GM18511 (cell line): ENCODE measurements at regions not wholly inside any gene's neighbourhood (a gene's known extent, or its start where the extent isn't known, plus 50 kb on each side); places are given as distances from the start of the nearest gene placed in this dataset.
"Not testable (repeated sequence)": the region's sequence is repeated elsewhere in the genome, so short reads cannot be mapped to it uniquely, and the experiment has no call there.

Experiments
- ATAC-seq: cut with Tn5 transposase; IDR thresholded peaks from one replicate; pipeline ENCODE4 v1.9.1; 2021; ENCODE audit warnings: mild to moderate bottlenecking, moderate library complexity; ENCODE audit not compliant: unreplicated experiment

DNA sequence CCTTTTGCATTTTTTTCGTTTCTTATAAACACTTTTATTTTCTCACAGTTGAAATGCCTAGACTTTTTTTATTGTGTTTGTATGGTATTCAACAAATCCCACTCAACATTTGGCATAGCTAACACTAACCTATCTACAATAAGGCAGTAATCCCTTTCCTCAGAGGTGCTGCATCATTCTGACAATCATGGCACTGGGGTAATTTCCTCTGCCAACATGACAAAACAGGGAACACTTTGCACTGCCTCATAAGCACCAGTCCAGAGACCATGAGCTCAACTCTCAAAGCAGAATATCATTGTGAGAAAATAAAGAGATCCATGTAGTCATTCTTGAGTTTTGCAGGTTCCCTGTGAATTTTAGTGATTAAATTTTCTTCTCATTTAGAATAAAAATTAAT, 183.8 kb upstream of the INTU start:
- no peak for ATAC-seq

DNA sequence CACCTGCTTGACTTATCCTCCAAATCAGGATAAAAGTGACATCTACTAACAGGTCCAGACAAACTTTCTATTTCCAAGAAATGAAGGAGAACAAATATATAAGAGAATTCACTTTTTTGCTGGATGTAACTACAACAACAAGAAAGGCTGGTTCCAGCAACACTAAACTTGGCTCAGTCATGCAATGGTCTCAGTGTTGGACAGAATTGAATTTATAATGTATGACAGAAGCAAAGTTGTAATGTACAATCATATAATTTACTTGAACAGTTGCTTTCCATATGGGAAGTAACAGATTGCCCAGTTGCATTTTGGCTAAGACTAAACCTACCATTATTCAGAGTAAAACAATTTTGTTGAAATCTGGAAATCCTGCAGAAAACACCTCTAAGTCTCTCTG, 183.3 kb upstream of the INTU start:
- ATAC-seq: no peak

- ATAC-seq: no peak
Observed at GRCh38 chr4:127450276-127450675, 182.5 kb upstream of the INTU start.

DNA sequence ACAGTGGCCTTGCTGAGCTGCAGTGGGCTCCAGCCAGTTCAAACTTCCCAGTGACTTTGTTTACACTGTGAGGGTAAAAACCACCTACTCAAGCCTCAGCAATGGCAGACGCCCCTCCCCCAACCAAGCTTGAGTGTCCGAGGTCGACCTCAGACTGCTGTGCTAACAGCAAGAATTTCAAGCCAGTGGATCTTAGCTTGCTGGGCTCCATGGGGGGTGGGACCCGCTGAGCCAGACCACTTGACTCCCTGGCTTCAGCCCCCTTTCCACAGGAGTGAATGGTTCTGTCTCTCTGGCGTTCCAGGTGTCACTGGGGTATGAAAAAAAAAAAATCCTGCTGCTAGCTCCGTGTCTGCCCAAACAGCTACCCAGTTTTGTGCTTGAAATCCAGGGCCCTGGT, 168.9 kb upstream of the INTU start:
- ATAC-seq: no peak

GRCh38 chr4:127469542-127469941, 163.2 kb upstream of the INTU start:
- ATAC-seq: no peak

DNA sequence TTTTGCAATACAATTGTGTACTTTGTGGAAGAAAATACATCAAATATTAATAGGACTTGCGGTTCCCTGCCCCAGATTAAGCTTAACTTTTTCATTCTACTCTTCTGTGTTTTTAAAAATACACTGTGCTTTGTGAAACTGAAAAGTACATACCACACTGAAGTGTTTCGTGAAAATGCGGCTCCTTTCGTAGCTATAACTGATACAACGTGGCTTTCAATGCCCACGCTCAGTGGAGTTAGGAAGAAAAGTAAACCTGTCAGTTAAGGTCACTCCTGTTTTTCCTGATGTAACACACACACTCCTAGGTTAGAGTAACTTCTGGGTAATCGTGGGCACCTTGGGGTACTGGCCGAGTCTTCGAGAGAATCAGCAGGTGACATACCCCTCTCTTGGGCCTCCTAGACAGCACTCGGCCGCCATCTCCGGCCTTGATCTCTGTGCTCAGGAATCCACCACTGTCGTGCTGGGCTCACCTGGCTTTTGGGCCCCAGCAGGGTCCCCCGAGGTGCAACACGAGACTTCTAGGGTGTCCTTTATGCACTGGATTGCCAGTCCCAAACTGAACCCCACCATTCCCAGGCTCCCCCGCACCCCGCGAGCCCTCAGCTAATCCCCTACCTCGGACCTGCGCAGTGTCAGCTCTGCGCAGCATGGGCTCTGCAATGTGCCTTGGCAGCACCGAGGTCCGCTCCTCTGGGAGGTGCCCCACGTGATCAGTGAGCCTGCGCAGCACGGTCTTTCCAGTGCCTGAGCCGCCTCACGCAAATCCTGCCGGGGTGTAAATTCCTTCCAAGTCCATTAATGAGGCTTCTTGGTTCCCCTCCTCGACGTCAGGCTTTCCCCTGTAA, 162.6 kb upstream of the INTU start:
- no peak for ATAC-seq

- ATAC-seq: not testable (repeated sequence)
Observed at GRCh38 chr4:127478271-127478670, 154.5 kb upstream of the INTU start.

GRCh38 chr4:127479031-127479622, 153.6 kb upstream of the INTU start:
- peak; percentile 61 for ATAC-seq

DNA sequence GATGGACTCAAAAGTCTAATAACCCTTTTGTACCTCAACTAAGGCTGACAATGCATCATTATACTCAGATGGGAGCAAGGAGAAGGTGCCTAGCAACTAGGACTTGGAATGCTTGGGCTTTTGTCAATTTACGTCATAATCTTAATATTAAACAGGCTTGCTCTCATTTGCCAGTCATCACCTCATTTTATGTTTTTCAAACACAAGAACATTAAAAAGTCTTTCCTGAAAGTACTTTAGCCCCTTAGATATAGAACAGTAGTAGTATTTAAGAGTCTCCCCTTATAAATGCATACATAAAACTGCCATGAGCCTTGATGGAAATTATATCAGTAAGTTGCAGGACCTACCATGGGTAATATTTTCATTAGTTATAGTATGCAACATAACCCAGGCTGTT, 150.7 kb upstream of the INTU start:
- ATAC-seq: no peak

- no peak for ATAC-seq
Observed at GRCh38 chr4:127484117-127484516, 148.6 kb upstream of the INTU start.

GRCh38 chr4:127486248-127486647, 146.5 kb upstream of the INTU start:
- ATAC-seq: no peak

DNA sequence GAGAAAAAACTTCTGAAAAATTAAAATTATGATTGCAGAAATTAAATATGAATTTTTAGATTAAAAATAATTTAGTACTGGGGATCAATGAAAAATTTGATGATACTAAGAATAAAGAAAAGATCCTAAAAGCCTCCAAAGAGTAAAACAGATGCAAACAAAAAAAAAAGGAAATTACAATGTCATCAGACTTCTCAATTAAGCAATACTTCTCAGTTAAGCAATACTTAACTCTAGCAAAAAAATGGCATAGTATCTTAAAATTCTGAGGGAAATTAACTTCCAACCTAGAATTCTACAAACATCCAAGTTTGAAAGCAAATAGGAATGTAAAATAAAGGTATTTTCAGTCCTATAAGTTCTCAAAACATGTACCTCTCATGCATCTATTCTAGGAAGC, 141.2 kb upstream of the INTU start:
- ATAC-seq: no peak

DNA sequence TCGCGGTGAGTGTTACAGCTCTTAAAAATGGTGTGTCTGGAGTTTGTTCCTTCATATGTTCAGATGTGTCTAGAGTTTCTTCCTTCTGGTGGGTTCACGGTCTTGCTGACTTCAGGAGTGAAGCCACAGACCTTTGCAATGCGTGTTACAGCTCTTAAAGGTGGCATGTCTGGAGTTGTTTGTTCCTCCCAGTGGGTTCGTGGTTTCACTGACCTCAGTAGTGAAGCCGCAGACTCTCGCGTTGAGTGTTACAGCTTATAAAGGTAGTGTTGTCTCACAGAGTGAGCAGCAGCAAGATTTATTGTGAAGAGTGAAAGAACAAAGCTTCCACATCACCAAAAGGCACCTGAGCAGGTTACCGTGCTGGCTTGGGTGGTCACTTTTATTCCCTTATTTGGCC, 135.9 kb upstream of the INTU start:
- ATAC-seq: peak; percentile 60

DNA sequence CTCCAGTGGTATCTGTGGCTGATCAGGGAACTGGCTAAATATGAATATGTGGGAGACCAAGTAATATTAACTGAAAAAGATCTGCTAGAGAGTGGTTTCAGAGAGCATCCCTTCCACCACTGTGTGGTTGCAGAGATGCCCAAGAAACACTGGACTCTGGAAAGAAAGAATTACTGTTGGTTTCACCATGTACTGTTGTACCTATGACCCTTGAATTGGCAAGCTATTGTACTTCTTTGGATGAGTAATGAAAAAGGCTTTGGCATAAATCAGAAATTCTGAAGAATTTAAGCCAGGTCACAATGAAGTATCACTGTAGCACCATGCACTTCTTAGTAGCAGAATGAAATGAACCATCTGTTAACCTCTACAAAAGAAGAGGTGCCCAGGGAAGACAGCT, 134.4 kb upstream of the INTU start:
- ATAC-seq: no peak

DNA sequence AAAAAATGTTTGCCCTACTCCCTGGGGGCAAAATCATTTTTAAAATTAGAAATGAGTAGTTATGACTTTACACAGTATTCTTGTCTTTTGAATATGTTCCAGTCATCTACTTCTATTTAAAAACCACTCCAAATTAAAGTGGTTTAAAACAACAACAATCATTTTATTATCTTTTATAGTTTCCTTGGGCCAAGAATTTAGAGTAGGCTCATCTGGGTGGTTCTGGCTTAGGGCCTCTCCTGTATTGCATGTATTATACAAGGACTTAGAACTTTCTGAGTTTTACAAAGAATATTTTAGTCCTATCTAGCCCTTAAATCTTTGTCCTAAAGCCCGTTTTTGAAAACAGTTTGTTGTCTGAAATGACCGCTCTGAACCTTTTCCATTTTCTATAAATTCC, 132.5 kb upstream of the INTU start:
- no peak for ATAC-seq

- no peak for ATAC-seq
Observed at GRCh38 chr4:127501103-127501502, 131.7 kb upstream of the INTU start.

DNA sequence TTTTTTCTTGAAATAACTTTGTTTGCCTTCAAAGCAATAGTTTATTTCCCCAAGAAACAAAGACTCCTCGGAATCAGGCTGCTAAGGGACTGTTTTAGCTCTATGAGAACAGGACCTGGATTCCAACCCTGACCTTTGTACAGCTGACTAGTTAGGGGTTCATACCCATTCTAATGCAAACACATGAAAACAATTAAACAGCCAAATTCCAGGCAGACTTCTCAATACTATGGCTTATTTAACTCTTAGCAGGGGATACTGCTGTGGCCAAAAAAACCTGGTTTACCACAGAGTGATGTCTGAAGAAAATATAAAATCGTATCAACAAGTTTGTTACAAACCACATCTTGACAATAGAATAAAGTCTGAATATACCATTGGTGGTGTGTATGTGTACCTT, 129.6 kb upstream of the INTU start:
- no peak for ATAC-seq

GRCh38 chr4:127505203-127505602, 127.6 kb upstream of the INTU start:
- no peak for ATAC-seq

DNA sequence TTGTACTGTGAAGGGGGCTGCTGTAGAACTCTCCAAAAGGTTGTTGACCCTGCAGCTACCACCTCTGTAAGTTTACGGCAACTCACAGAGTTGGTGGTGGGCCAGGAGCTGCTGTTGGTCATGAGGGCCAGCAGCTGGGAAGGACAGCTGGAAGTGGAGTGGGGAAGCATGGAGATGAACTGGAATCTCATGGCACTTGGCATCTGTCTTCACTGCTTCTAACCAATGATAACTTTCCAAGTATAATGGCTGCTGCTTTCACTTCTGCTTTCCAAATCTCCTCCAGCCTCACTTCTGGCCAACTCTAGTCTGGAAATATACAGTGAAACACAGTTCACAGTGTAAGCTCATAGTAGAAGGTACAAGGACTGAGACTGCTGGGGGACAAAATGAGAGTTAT, 126.5 kb upstream of the INTU start:
- no peak for ATAC-seq

DNA sequence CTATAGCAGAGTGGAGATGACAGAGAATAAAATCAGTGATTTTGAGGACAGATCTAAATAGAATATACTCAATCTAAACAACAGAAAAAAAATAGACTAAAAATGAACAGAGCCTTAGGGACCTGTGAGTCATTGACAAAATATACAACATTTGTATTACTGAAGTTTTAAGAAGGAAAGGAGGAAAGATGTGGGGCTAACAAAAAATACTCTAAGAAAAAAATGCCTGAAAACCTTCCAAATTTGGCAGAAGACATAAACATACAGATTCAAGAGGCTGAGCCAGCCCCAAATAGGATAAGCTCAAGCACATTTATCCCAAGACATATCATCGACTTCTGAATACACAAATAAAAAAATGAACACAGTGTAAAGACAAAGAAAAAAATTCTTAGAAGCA, 123.6 kb upstream of the INTU start:
- no peak for ATAC-seq

- ATAC-seq: not testable (repeated sequence)
Observed at GRCh38 chr4:127512672-127513071, 120.1 kb upstream of the INTU start.

- ATAC-seq: not testable (repeated sequence)
Observed at GRCh38 chr4:127515259-127515658, 117.5 kb upstream of the INTU start.

DNA sequence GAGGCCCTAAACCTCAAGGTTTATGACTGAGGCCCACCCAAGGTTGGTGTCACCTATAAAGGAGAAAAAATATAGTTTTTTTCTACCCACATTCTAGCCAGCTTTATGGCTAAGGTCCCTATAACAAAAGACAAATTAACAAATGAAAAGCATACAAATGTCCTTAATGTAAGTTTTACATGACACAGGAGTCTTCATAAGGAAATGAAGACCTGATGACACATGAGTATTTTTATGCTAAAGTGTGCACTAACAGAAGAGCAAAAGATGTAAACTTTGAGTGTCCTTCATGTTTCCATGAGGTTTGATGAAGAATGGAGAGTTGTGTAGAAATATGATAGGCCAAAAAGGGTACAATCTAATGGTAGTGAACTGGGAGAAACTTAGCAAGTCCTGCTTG, 114.7 kb upstream of the INTU start:
- no peak for ATAC-seq
